Stimulated activated CD8-positive, alpha-beta memory T cell treated with anti-CD3 and anti-CD28 coated beads, Interleukin-7, amount 100 ng/mL, for 1 hour (primary cell): ENCODE measurements at regions not wholly inside any gene's neighbourhood (a gene's known extent, or its start where the extent isn't known, plus 50 kb on each side); places are given as distances from the start of the nearest gene placed in this dataset.

Source experiments
- DNase-seq, 2 donors: peaks; one replicate each; pipeline ENCODE4 v3.0.0-alpha.2; 2020; ENCODE audit warnings: low read depth in 2 of 2

DNA sequence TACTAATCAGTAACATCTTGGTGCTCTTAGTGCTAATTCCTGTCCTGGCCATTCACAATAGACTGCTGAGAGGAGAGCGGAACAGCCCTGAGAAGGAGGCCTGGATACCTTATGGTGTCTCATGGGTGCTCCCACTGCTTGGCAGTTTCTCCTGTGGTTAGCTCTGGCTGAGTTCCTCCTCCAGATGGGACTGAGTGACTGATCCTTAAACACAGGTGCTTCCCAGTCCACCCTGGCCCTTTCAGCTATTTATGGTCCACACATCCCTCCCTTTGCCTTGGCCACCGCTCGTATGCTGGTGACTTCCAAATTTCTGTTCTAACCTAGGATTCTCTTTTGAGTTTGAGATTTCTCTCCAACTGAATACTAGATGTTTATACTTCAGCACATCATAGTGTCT lies 157.0 kb upstream of the CACNA1E start:
- no peak for DNase-seq

DNA sequence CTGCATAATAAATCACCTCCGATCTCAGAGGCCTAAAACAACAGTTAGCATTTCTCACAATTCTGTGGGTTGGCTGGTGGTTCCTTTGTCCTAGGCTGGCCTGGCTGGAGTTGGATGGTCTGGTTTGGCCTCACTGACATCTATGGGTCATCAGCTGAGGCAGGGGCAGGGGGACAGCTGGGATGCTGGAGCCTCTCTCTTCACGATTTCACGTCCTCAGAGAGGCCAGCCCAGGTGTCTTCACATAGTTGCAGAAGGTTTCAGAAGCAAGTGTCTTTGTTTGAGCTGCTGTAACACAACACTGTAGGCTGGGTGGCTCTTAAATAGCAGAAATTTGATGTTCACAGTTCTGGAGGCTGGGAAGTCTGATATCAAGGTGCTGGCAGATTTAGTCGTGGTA lies 155.5 kb upstream of the CACNA1E start:
- DNase-seq, result no peak

DNA sequence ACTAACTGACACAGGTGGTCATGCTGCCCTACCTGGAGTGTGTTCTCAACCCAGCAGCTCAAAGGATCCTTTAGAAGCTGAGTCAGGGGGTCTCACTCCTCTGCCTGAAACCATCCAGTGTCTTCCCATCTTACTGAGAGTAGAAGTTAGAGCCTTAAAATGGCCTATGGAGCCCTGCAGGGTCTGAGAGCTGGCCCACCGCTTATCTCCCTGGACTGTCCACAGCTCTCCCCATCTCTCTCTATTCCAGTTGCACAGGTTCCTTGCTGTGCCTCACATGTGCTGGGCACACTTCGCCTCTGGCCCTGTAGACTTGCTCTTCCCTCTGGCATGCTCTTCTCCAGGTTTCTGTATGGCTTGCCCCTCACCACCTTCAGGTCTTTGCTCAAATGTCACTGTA lies 148.6 kb upstream of the CACNA1E start:
- no peak for DNase-seq

DNA sequence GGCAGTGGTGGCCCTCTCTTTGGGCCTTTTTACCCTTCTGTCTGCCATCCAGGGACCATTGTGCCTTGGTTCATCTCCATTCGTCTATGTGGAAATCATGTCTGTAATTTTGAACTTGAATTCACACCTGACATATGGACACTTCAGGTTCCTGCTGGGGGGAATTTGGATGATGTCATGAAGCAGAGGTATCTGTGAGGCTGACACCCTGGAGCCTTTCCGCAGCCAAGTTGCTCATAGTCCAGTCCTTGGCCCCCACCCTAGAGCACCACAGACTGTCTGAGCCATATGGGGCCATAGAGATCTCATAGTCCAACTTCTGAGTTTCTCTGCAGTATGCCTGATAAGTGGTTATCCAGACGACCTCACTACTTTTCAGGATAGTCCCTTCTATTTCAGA lies 147.7 kb upstream of the CACNA1E start:
- DNase-seq, result no peak

DNA sequence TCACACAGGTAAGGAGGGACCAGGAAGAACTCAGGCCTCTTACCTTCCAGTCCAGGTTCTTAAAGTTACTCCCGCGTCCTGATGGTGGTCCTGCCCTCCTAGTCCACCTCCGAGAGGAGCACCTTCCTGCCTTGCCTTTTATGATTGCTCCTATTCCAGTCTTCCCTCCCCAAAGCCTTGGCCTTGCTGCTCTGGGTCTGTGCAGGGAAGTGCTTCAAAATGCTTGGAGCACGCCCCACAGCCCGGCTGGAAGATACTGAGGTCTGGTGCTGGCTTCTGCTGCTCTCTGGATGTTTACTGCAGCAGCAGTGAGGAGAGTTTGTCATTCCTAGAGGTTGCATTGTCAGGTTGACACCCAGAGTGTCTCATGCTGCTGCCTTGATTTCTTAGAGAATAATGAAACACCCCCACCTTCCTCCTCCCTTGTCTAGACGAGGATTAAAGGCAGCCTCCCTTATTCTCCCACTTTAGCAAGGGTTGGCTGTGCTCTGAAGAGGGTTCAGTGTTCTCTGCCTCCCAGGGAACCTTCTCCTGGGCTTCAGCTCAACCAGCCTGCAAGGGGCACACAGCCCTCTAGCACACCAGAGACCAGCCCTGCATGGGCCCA lies 142.2 kb upstream of the CACNA1E start:
- DNase-seq, result no peak

DNA sequence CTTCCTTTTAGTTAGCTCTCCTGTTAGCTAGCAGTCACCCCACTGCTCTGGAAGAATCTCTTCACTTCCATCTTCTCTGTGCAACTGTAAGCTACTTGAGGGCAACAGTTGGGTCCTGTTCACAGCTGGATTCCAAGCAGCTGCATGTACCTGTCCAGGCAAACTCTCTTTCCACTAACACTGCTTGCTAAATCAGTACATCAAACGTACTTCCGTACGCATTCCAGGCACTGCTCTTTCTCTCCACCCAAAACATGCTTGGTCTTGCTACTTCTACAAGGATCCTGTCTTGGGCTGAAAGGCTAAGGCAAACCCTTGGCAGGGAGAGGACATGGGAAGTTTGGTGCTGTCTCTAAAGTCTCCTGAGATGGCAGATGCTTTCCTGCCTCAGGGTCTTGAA lies 139.2 kb upstream of the CACNA1E start:
- no peak for DNase-seq

DNA sequence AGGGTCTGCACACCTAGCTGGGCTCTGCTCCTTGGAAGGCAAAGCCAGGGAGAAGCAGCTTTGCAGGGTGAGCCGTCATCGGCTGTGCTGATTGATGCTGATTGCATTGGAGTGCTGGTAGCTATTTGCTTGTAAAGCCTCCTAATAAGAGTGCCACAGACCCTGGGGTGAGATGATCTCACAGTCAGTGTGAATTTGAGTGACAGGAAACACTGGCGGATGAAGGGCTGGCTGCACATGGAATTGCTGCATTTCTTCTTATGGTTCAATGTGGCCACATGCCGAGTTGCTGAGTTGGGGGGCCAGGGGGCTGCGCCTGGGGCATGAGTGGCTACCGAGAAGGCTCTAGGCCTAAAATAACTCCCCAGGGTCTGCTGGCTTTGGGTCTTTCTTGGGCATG lies 138.2 kb upstream of the CACNA1E start:
- no peak for DNase-seq

DNA sequence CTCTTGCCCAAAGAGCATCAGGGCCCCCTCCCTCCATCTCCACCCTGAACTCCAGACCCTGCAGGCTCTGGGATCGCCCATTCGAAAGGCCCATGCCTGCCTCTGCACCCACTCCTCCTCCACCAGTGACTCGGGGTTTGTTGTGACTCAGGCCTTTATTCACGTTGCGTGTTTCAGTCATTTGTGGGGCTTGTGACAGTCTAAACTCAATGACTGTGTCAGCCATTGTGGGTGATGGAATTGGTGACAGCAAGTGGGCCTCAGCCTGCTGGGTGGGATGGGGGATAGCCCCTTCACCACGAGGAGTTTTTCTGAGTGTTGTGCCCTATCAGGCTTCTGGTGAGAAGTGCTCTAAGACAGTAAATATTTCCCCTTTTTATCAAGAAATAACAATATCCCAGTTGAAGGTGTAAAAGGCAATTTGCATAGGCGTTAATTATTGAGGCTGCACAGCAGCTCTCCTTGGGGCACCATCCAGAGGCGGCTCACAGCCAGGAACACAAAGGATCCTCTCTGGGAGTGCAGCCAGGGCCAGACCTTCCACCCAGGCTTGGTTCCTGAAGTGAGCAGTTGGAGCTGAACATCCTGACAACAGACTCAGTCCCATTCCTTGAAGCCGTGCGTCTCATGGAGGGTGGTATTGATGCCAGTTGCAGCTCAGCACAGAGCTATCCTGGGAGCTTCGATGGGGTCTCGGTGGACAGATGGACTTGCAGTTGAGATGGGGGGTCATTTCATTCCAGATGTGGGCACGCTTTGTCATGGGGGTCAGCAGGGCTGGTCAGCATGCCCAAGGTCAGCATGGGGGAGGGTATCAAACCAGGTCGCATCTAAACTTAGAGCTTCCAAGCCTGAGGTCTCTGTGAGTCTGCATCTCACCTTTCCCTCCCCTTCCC lies 135.6 kb upstream of the CACNA1E start:
- DNase-seq, result no peak

DNA sequence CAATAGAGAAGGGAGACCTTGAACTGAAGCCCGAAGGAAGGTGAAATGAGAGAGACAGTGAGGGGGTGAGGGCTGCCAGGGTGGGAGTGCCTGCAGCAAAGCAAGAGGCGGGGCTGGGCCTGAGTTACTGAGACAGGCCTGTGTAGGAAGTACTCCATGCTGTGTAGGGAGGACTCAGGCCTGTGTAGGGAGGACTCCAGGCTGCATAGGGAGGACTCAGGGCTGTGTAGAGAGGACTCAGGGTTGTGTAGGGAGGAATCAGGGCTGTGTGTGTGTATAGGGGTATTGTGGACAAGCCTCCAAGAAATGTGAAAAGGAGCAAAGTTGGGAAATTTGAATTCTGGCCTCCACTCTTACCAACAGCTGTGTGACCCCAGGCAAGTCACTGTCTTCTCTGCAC lies 133.8 kb upstream of the CACNA1E start:
- no peak for DNase-seq

DNA sequence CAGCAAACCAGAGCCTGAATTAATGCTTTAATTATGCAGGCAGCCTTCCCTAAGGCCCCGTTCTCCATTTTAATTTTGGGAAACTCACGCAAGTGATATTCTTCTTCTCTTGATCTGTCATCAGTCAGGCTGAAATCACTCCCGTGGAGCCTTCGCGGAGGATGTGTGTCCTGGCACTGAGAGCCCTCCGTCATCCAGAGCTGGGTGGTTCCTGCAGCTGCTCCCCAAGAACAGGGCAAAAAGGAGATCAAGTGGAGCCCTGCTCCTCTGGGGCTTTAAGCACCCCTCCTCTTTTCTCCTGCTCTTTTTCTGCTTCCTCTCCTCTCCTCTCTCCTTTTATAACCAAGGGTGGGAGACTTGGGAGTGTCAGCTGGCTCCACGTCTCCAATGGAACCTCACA lies 133.2 kb upstream of the CACNA1E start:
- DNase-seq, result no peak

DNA sequence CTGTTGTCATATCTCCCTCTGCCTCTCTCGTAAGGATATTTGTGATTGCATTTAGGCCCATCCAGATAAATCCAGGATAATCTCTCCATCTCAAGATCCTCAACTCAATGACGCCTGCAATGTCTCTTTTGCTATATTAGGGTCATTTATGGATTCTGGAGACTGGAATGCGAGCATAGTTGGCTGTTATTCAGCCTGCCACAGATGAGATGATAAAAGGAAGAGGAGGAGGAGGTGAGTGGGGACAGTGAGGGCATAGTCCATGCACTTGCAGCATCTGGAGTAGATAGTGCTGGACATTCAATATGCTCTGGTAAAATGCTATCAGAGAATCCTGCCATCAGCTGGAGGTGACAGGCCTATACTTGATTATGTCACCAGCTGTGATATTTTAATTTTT lies 131.6 kb upstream of the CACNA1E start:
- DNase-seq, result no peak

DNA sequence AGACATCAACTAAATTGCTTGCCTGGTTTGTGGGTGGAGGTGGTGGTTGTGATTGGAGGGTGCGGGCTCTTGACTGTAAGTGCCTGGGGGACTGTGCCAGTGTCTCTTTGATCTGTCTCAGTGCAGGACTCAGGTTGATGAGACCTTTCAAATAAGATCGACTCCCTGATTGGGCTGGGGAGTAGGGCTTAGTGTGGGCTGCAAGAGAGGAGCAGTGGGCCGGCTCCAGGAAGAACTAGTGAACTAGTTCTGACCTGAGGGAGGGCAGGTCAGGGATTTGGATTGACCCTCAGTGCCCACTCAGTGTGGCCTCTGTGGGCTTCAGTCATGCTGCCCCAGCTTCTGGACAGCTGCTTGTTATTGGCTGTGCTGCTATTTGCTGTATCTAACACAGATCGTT lies 130.6 kb upstream of the CACNA1E start:
- no peak for DNase-seq

DNA sequence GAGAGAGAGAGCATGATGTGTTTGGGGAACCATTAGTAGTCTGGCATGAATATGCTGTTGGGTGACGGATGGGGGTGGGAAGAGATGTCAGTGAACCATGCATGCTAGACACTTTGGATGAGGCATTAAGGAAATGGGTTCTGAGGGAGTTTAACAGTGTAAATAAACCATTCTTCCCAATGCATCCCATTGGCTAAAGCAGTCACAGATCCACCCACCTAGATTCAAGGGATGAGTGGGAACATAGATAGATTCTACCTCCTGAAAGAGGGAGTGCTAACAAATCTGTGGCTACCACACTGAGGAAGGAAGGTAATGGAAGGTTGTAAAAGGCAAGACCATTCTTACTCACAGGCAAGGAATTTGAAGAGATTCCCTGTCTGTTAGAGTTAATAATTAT lies 129.8 kb upstream of the CACNA1E start:
- no peak for DNase-seq

DNA sequence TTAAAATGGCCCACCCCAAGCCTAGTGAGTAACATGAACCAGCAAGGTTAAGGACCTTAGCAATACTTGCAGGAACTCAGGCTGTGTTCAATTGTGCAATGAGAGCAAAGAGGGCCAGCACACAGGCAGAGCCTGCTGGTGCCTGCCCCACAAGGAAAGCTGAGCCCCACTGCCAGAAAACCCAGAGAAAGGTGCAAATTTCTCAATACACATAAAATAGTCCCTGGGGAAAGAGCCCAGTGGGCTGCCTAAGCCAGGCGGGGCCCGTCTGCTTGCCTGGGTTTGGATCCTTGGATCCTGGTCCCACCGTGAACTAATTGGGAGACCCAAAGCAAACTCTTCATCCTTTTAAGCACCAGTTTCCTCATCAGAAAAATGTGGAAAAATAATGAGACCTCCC lies 128.5 kb upstream of the CACNA1E start:
- no peak for DNase-seq

DNA sequence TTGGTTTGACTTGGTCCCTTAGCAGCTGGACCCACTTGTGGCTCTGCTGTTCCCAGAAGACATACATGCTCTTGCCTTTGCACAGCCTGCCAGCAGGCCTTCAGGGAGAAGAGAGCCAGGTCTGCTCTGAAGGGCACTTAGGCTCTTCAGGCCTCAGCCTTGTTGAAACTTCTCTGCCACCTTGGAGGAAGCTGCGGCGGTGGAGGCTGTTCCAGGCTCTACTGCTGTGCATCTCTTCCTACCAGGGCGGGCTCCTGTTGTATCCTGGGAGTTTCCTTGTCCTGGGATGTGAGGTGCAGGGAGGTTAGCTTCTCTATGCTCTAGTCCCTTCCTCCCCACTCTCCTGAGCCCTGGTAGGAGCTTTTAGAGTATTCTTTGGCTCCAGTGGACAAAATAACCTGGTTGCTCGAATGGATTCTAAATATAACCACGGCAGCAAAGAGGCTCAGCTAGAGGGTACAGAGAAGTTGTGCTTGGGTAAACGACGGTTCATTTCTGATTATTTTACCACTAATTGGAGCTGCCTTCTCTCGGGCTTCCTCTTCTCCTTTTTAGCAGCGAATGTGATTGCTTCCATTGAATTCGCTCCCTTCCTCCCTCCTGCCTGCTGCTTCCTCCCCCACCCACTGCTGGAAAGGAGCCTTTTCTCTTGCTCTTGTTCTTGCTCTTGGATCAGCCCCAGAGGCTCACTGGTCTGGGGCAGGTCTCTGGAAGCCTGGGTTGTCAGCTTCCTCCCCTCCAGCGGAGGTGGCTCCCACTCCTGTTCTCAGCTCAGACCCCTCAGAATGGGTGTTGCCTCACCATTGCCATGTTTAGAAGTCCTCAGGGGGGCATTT lies 126.6 kb upstream of the CACNA1E start:
- no peak for DNase-seq

DNA sequence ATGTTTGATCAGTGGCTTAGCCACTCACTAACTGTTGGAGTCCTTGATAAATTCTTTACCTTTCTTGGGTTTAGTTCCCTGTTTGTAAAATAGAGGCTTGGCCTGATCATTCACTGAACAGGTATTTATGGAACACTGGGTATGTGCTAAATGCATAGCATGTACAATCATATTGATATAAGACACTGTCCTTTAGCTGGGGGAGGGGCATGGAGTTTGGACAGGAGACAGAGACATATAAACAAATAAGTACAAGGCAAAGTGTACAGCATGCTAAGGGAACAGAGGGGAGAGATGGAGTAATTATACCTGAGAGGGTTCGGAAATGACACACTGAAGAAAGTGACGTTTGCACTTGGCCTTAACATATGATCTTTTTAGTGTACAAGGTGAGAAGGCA lies 124.3 kb upstream of the CACNA1E start:
- no peak for DNase-seq

DNA sequence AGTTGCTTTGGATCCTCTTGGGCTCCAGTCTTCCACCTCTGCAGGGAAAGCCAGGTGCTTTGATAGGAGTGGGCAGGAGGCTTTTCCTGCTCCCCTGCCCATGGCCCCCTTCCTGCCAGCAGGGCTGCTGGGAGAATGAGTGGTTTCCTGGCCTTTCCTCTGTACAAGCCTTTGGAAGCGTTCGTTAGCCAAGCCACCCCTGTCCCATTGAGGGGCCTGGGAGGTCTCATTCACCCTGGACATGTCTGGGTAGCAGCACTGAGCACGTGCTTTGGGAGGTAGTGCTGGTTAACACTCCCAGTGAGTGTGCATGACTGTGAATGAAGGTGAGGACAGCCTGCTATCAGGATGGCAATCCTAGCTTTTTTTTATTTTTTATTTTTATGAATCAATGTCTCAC lies 118.5 kb upstream of the CACNA1E start:
- DNase-seq, result no peak

DNA sequence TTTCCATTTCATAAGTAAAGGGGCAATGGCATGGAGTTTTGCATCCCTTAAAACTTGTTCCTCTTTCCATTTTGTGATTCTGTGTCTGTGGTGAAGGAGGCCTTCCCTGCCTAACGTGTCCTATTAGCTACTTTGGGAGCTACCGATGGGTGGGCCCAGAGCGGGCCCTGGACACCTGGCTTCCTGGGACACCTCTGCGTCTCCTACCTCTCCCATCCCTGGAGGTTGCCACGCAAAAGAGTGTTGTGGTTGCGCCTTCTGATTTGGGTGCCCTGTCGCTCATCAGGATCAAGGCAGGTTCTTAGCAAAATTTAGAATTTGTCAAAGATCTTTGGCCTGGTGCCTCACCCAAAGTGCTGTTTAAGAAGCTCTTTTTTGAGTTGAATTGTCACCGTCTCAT lies 116.4 kb upstream of the CACNA1E start:
- DNase-seq, result no peak

DNA sequence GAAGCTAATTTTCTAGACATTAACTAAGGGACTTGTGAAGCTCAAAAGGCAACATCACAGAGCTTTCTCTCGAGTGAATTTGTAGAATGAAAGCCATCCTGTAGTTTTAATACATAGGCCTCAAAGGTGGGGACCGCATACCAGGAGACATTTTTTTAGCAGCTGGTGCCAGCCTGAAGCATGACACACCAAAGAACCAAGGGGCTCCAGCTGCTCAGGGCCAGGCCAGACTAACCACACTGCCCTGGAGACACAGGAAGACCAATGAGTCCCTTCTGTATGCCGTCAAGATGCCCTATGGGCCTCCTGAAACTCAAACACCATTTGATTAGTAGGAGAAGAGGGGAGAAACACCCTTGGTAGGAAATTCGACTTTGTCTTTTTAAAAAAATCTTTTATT lies 113.9 kb upstream of the CACNA1E start:
- no peak for DNase-seq

DNA sequence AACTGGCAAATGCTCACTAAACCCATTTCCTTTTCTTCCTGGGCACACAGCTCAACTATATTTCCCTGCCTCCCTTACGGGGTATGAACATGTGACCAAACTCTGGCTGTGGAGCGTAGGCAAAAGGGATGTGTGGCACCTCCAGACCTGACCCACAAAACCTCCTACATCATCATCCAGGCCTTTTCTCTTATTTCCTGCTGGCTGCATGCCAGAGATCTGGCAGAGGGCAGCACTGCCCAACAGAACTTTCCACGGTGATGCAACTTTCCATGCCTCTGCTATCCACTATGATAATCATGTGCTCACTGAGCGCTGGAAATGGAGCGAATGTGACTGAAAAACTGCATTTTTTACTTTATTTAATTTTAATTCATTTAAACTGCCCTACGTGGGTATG lies 99.6 kb upstream of the CACNA1E start:
- DNase-seq, result no peak

DNA sequence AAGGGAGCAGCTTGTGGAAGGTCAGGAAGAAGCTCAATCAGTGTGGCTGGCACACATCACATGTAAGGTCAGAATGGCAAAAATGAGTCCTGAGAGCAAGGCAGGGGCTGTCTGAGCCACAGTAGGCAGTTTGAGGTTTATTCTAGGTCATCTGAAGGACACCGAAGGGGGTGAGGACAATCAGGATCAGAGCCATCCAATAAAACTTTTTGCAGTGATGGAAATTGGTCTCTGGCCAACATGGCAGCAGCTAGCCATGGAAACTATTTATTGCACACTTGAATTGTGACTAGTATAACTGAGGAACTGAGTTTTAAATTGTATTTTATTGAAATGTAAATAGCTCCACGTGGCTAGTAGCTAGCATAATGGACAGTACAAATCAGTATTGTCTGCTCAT lies 97.0 kb upstream of the CACNA1E start:
- DNase-seq, result no peak

DNA sequence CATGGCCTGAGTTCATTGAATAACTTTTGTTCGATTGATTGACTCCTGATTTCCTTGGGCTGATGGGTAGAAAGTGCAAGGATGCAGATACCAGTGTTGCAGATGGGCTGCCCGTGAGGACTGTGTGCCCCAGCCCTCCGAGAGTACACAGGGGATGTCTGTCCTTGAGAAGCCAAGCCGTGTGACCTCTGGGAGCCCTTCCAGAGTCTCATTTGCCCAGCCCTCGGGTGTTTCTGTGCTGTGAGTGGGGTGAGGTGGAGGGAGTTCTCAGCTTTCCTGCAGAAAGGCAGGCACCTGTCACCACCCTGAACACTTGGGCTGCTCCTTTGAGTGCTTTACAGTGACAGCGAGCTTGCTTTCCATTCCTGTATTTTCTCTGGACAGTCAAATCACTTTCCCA lies 96.4 kb upstream of the CACNA1E start:
- no peak for DNase-seq

DNA sequence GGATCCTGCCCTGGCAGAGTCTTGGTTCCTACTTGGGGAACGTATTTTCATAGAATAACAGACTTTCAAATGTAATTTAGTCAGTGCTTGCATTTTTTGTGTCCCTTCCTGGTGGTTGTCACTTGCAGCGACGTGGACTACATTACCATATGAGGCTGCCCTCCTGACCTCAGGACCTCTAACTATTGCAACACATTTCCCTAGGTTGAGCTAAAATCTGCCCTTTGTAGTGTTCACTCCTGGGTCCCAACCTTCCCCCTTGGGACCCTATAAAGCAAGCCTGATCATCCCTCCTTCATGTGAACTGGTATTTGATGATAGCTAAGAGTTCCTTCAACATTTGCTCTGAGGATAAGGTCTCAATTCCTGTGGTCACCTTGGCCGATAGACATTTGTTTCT lies 95.6 kb upstream of the CACNA1E start:
- no peak for DNase-seq
